Fibroblast of skin of scalp (primary cell): ENCODE measurements at regions not wholly inside any gene's neighbourhood (a gene's known extent, or its start where the extent isn't known, plus 50 kb on each side); places are given as distances from the start of the nearest gene placed in this dataset.
A peak's percentile ranks its signal among the peaks of the same experiment; 100 is the strongest.

Experiments used
- DNase-seq: peaks from one replicate; pipeline ENCODE4 v3.0.0-alpha.2; 2013

DNA sequence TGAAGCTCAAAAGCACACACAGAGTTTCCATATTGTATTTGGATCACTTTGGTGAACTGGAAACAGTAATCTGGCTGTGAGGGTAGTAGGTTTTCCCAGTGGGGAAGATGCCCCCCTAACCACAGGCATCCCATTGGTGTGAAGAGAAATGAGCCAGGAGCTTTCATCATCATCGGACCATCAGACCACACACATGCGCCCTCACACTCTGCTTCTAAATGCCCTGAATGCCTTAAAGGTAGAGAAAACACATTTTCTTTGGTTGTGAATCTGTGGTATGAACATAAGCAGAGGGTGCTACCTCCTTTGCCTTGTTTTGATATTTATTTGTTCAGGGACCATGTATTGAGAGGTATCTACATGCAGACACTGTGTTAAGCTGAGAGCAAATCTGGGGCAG, 79.0 kb upstream of the DNAH14 start:
- DNase-seq: no peak

GRCh38 chr1:224851210-224851847, 78.1 kb upstream of the DNAH14 start:
- peak; percentile 53 for DNase-seq

DNA sequence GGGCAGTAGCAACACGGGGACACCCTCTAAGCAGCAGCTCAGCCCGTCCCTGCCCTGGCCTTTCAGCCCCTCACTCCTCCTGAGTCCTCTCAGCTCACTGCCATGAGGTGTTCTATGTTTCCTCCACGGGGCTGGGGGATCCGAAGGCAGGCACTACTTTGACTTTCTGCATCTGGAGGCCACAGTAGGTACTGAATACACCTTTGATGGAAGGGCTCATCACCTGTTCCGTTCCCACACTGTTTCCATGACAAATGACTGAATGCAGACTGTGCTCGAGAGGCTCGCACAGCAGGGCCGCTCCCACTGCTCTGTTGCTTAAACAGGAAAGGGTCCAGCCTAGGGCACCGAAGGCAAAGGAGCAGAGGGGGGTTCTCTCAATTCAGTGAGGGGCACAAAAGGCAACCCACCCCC, 77.6 kb upstream of the DNAH14 start:
- no peak for DNase-seq

DNA sequence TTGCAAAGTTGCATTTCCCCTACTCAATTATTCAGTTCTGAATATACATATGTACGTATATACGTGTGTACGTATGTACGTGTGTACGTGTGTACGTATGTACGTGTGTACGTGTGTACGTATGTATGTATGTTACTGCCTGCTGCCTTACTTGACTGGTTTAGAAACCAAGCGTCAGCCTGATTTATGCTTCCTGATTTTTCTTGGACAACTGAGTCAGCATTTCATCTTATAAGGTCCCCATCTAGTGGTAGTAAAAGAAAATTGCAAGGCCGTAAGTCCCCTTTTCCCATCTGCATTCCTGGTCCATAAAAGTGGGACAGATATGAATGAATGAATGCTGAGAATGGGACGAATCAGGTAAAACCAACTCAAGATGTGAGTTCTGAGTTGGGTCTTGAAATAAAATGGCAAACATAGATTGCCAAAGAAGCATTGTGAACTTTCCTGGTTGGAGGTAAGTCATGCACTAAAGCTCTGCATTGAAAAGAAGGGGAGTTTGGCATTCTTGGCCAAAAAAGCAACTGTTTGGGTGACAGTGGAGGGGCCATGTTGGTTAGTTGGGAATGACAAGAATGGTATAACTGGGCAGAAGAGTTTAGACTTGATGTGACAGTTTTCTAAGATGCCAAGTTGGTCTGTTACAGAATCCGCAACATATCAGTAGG, 76.4 kb upstream of the DNAH14 start:
- peak; percentile 67 for DNase-seq

DNA sequence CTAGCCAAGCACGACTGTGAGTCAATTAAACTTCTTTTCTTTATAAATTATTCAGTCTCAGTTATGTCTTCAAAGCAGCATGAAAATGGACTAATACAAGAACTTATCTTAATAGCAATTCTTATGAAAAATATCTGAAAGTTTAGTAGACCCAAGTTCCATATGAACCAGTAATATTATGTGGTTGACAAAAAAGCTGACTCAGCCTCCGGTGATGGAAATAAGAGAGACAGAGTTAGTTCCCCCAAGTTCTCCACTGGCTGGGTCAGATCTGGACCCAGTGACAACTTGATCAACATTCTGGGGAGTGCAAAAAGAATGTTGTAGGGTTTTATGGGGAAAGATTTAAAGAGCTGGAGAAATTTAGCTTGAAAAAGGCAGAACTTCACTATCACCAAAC, 72.5 kb upstream of the DNAH14 start:
- DNase-seq: no peak

DNA sequence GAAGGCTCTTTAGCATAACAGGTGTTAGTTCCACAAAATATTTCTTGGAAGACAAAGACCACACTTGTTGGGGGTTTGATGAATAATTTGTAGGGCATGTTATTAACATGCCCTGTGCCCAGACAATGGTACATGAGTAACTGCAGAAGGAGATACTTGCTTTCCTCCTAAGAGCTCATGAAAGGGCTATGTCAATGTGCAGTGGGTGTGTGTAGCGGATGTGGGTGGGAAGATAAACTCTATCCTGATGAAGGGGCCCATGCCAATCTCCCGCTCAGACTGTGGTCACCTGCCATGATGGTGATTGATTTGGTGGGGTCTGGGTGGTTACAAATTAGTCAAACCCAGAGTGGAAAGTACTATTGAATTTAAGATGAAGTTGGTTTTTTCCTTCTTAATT, 69.8 kb upstream of the DNAH14 start:
- no peak for DNase-seq

DNA sequence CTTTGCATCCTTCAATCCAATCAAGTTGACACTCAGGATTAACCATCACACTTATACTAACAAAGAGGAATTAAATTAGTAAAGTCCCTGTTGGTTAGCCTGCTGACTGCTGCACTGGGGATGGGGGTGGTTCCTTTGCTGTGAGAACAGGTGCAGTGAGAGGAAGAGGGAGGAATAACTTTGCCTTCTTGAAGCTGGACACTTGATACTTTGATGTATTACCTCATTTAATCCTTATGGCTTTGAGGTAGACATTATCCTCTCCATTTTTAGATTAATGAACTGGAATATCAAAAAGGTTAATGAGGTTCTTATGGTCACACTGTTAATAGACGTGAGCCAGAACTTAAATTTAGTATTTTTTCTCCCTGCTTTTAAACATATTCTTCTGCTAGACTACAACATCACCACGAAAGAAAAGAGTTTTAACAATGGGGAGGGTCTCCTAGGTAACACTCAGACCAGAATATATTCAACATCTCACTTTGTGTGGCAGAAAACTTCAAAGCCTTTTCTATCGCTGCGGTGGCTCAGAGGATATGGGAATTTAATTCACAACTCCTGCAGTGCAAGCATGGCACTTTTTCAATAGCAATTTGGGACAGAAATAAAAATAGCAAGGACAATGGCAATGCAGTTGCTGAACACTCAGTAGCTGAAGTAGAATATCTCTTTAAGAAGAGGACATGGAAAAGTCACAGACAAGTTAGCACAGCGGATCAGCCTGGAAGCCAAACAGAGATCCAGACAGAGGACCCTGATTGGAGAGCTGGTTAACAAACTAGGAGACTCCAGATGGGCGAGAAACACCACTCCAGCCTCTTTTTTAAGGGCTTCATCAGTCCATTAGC, 68.8 kb upstream of the DNAH14 start:
- DNase-seq: no peak

- DNase-seq: no peak
Measured at GRCh38 chr1:224861339-224861716, 68.1 kb upstream of the DNAH14 start.

DNA sequence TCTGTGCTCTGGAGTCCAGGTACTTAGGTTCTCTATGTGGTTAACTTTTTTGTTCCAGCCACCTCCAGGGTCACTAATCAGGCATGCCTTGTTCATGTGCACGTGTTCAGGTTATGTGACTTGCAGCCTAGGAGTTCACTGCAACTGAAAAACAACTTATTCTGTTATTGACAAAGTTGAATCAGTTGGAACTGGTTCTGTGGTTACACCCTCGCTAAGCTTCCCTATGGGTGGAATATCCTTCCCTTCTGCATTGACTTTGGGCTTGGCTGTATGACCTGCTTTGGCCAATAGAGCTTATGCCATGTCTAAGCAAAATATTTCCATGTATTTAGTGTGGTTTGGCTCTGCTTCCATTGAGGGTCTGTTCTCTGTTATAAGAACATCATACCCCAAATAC, 66.0 kb upstream of the DNAH14 start:
- DNase-seq: no peak

- no peak for DNase-seq
Measured at GRCh38 chr1:224864006-224864405, 65.5 kb upstream of the DNAH14 start.

GRCh38 chr1:224865510-224865909, 64.0 kb upstream of the DNAH14 start:
- no peak for DNase-seq

DNA sequence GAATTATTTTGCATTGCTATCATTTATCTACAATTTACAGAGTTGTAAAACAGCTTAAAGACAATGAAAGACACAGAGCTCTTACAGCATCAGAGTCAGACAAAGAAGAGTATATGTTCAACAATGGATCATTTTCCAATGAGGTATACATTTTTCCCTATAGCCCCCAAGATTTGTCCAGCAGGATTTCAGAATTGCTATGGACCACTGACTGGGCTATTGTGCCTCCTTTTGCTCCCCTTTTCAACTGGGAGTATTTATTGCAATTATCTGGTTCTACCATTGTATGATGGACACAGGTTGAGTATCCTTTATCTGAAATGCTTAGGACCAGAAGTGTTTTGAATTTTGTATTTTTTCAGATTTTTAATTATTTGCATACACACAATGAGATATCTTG, 62.5 kb upstream of the DNAH14 start:
- no peak for DNase-seq

DNA sequence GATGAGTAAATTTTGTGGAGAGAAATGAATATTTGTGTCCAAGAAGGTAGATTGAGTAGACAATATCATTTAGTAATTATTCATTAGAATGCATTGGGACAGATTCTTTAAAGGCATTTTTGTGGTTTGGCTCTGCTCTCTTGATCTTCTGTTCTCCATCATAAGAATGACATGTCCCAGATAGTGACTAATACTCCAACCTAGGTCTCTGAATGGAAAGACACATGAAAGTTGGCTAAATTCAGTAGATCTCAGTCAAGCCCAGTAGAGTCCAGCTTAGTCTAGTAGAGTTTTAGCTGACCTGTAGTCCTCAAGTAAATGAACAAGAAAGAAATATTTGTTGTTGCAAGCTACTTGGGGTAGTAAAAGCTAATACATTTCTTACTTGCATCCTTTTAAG, 61.8 kb upstream of the DNAH14 start:
- DNase-seq: no peak

GRCh38 chr1:224872832-224873433, 56.5 kb upstream of the DNAH14 start:
- DNase-seq: no peak

DNA sequence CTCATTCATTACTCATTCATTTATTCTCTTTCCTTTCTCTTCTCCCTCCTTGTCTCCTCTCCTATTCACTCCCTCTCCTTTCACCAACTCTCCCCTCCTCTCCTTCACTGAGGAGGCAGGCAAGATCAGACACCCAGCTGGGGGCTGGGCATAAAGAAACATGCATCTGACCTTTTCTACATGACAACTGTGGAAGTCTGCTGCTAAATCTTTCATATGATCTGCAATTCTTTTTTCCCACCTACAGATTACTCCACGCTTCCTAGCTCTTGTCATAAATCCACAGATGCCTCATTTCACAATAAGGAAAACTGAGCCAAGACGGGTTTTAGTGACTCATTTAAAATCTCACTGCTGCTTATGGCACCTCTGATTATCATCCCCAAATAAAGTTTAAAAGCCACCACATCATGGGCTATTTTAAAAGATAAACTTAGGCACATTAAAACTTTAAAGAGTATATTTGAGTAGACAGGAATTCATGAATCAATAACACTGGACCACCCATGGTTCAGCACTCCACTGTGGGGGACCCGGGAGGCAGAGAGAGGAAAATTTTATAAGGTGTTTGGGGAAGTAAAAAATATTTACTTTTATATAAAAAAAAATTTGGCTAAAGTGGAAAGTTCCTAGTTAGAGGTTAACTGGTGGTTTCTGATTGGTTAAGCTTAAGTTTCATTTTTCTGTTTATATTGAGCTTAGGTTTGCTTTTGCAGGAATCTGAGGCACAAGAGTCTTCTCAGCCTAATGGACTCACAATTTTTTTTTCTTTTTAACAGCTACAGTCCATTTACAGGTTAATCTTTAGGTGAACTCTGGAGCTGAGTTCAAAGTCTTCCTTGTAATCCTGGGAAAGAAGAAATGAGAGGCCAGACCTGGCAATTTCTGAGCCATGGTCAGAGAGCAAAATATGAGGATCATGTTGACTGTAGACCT, 55.8 kb upstream of the DNAH14 start:
- DNase-seq: peak; percentile 16

GRCh38 chr1:224874775-224875174, 54.7 kb upstream of the DNAH14 start:
- DNase-seq: no peak

DNA sequence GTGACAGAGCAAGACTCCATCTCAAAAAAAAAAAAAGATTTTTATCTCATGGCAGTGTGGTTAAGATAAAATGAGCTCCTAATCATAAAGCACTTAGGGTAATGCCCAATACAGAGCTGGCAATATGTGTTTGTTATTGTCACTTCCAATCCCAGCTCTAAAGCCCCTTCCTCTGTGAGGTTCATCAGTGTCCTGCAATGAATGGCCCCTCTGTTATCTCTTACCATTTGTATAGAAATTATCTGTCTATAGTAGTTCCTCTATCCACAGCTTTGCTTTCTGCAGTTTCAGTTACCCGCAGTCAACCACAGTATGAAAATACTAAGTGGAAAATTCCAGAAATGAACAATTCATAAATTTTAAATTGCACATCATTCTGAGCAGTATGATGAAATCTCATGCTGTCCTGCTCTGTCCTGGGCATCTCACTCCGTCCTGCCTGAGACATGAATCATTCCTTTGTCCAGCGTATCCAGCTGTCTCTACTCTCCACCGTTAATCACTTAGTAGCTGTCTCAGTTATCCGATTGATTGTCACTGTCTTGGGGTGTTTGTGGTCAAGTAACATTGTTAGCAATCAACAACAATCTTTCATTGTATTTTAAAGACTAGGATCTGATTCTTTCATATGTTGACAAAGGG, 50.2 kb upstream of the DNAH14 start:
- DNase-seq: peak; percentile 61
